Neural progenitor cell (in vitro differentiated cells): ENCODE measurements at regions not wholly inside any gene's neighbourhood (a gene's known extent, or its start where the extent isn't known, plus 50 kb on each side); places are given as distances from the start of the nearest gene placed in this dataset.

ENCODE experiments used
- DNase-seq: peaks from one replicate; pipeline ENCODE4 v3.0.0-alpha.2; 2016; ENCODE audit warnings: low spot score
- H2AFZ ChIP-seq: fragments of 200-600 bp; sonication (generic); replicated peaks from 2 replicates; pipeline ENCODE4 v1.6.1; 2016; ENCODE audit warnings: antibody characterized with exemption
- H3F3A ChIP-seq: fragments of 200-600 bp; sonication (generic); 2 replicates; pipeline ENCODE4 v1.6.1; 2016; ENCODE audit warnings: antibody characterized with exemption, low read depth
- H3K27ac ChIP-seq: fragments of 200-600 bp; sonication (generic); 2 replicates; pipeline ENCODE4 v1.5.1; 2016; ENCODE audit warnings: mild to moderate bottlenecking
- H3K27me3 ChIP-seq: fragments of 200-600 bp; sonication (generic); 2 replicates; pipeline ENCODE4 v1.6.1; 2016; ENCODE audit warnings: mild to moderate bottlenecking, moderate library complexity
- H3K36me3 ChIP-seq: fragments of 200-600 bp; sonication (generic); 2 replicates; pipeline ENCODE4 v1.5.1; 2016
- H3K4me1 ChIP-seq: fragments of 200-600 bp; sonication (generic); 2 replicates; pipeline ENCODE4 v1.6.1; 2016; ENCODE audit warnings: mixed run types
- H3K4me2 ChIP-seq: fragments of 200-600 bp; sonication (generic); 2 replicates; pipeline ENCODE4 v1.6.1; 2016
- H3K4me3 ChIP-seq: fragments of 200-600 bp; sonication (generic); 2 replicates; pipeline ENCODE4 v1.5.1; 2016
- H3K79me2 ChIP-seq: fragments of 200-600 bp; sonication (generic); 2 replicates; pipeline ENCODE4 v1.6.1; 2016; ENCODE audit warnings: low read depth
- H3K9ac ChIP-seq: fragments of 200-600 bp; sonication (generic); 2 replicates; pipeline ENCODE4 v1.6.1; 2016
- H3K9me3 ChIP-seq: fragments of 200-600 bp; sonication (generic); 2 replicates; pipeline ENCODE4 v1.5.1; 2016; ENCODE audit warnings: low read depth
- H4K20me1 ChIP-seq: fragments of 200-600 bp; sonication (generic); 2 replicates; pipeline ENCODE4 v1.6.1; 2016; ENCODE audit warnings: low read depth
- H3K27ac Mint-ChIP-seq: 3 replicates; pipeline ENCODE4 v1.8.0; 2021; ENCODE audit warnings: mixed read lengths
- H3K27me3 Mint-ChIP-seq: 2 replicates; pipeline ENCODE4 v1.8.0; 2022; ENCODE audit warnings: low read depth, mild to moderate bottlenecking, inconsistent platforms, moderate library complexity, mixed read lengths; ENCODE audit not compliant: insufficient read depth
- H3K36me3 Mint-ChIP-seq: 3 replicates; pipeline ENCODE4 v1.8.0; 2021; ENCODE audit warnings: mixed read lengths
- H3K4me1 Mint-ChIP-seq: 3 replicates; pipeline ENCODE4 v1.8.0; 2021; ENCODE audit warnings: mixed read lengths
- H3K4me3 Mint-ChIP-seq: 3 replicates; pipeline ENCODE4 v1.8.0; 2021; ENCODE audit warnings: mild to moderate bottlenecking, moderate library complexity, mixed read lengths
- H3K9me3 Mint-ChIP-seq: 3 replicates; pipeline ENCODE4 v1.8.0; 2020; ENCODE audit warnings: mixed read lengths
- CTCF ChIP-seq: fragments of 200-600 bp; sonication (generic); IDR thresholded peaks from 2 replicates; pipeline ENCODE4 v1.5.1; 2017; ENCODE audit warnings: antibody characterized with exemption, mild to moderate bottlenecking
- EZH2 ChIP-seq: fragments of 200-600 bp; sonication (generic); IDR thresholded peaks from 2 replicates; pipeline ENCODE4 v1.6.1; 2017; ENCODE audit warnings: antibody characterized with exemption, mild to moderate bottlenecking, moderate library complexity
- EZH2phosphoT487 ChIP-seq: fragments of 200-600 bp; sonication (generic); IDR thresholded peaks from 2 replicates; pipeline ENCODE4 v1.6.1; 2017; ENCODE audit warnings: antibody characterized with exemption

GRCh38 chr11:128105950-128106349, 481.4 kb downstream of the ETS1 start:
- Histone ChIP-seq H3K4me1 (no peaks in the 10 kb centered on the region), H3K4me2 (no peak overlapping the region), H3F3A (no peaks in the 10 kb centered on the region), H2AFZ (no peak overlapping the region), H3K36me3 (no peaks in the 10 kb centered on the region), H3K9ac (no peak overlapping the region), H4K20me1 (no peaks in the 10 kb centered on the region), H3K9me3 (no peaks in the 10 kb centered on the region), H3K79me2 (no peaks in the 10 kb centered on the region), H3K4me3 (no peak overlapping the region), H3K27me3 (no peaks in the 10 kb centered on the region), H3K27ac (no peak overlapping the region)
- Mint-ChIP-seq H3K36me3 (no peaks in the 10 kb centered on the region), H3K9me3 (no peaks in the 10 kb centered on the region), H3K4me3 (no peak overlapping the region), H3K4me1 (no peaks in the 10 kb centered on the region), H3K27me3 (no peaks in the 10 kb centered on the region), H3K27ac (no peak overlapping the region)
- TF ChIP-seq CTCF: no peak
- TF ChIP-seq EZH2phosphoT487: no peak
- TF ChIP-seq EZH2: no peak
- DNase-seq: no peak

- Mint-ChIP-seq H3K9me3 (no peaks in the 10 kb centered on the region), H3K36me3 (no peaks in the 10 kb centered on the region), H3K4me3 (no peak overlapping the region), H3K27me3 (no peaks in the 10 kb centered on the region), H3K27ac (no peak overlapping the region), H3K4me1 (no peaks in the 10 kb centered on the region)
- Histone ChIP-seq H3K4me3 (no peak overlapping the region), H3F3A (no peaks in the 10 kb centered on the region), H3K9ac (no peak overlapping the region), H3K4me1 (no peaks in the 10 kb centered on the region), H3K79me2 (no peaks in the 10 kb centered on the region), H4K20me1 (no peaks in the 10 kb centered on the region), H3K27ac (no peak overlapping the region), H3K4me2 (no peak overlapping the region), H3K9me3 (no peaks in the 10 kb centered on the region), H2AFZ (no peak overlapping the region), H3K36me3 (no peaks in the 10 kb centered on the region), H3K27me3 (no peaks in the 10 kb centered on the region)
- TF ChIP-seq EZH2phosphoT487 (no peak), CTCF (no peak), EZH2 (no peak)
- no peak for DNase-seq
Observed at GRCh38 chr11:128105511-128105910, 481.8 kb downstream of the ETS1 start.

GRCh38 chr11:128103278-128103873, 484.0 kb downstream of the ETS1 start:
- no peak for DNase-seq
- H4K20me1 ChIP-seq: no peaks in the 10 kb centered on the region
- Mint-ChIP-seq H3K27me3 (peaks cover 2% of the 10 kb centered on the region), H3K9me3 (no peaks in the 10 kb centered on the region), H3K4me3 (no peak overlapping the region), H3K4me1 (no peaks in the 10 kb centered on the region), H3K36me3 (no peaks in the 10 kb centered on the region), H3K27ac (no peak overlapping the region)
- no peak overlapping the region for H3K4me3 ChIP-seq
- H3K27ac ChIP-seq: no peak overlapping the region
- no peak for TF ChIP-seq EZH2
- no peak for TF ChIP-seq CTCF
- no peak for TF ChIP-seq EZH2phosphoT487
- H3F3A ChIP-seq: no peaks in the 10 kb centered on the region
- no peaks in the 10 kb centered on the region for H3K27me3 ChIP-seq
- no peak overlapping the region for H3K4me2 ChIP-seq
- H3K79me2 ChIP-seq: no peaks in the 10 kb centered on the region
- no peaks in the 10 kb centered on the region for H3K9me3 ChIP-seq
- H3K4me1 ChIP-seq: no peaks in the 10 kb centered on the region
- no peaks in the 10 kb centered on the region for H3K36me3 ChIP-seq
- no peak overlapping the region for H2AFZ ChIP-seq
- H3K9ac ChIP-seq: no peak overlapping the region
